ENCODE measurements at regions not wholly inside any gene's neighbourhood (a gene's known extent, or its start where the extent isn't known, plus 50 kb on each side); places are given as distances from the start of the nearest gene placed in this dataset.

GRCh38 chr2:239516286-239516953, 115.6 kb upstream of the HDAC4 start:
- ChIA-PET POLR2A (no interaction called here), CTCF (interaction anchor here (3.3 kb wide), 1 partner anchor 10 kb away, joined by 12 read pairs; no protein-coding TSS in a partner anchor)
- no peak for TF ChIP-seq CTCF (IDR thresholded peaks at IDR 0.05; ENCODE audit: control extremely low read depth, extremely low read depth, low read depth, missing control alignments)
- DNase-seq (ENCODE audit: extremely low spot score) = no peak

- ChIA-PET POLR2A (no interaction called here), CTCF (no interaction called here)
- no peak for DNase-seq (ENCODE audit: extremely low spot score)
- TF ChIP-seq CTCF (IDR thresholded peaks at IDR 0.05; ENCODE audit: control extremely low read depth, extremely low read depth, low read depth, missing control alignments) = no peak
These were observed 114.1 kb upstream of the HDAC4 start for GRCh38 chr2:239514754-239515530.

- ChIA-PET POLR2A (no interaction called here), CTCF (no interaction called here)
- no peak for TF ChIP-seq CTCF (IDR thresholded peaks at IDR 0.05; ENCODE audit: control extremely low read depth, extremely low read depth, low read depth, missing control alignments)
- DNase-seq (ENCODE audit: extremely low spot score) = no peak
These were observed 111.2 kb upstream of the HDAC4 start for GRCh38 chr2:239512054-239512453.

- ChIA-PET CTCF (no interaction called here), POLR2A (no interaction called here)
- TF ChIP-seq CTCF (IDR thresholded peaks at IDR 0.05; ENCODE audit: control extremely low read depth, extremely low read depth, low read depth, missing control alignments) = no peak
- no peak for DNase-seq (ENCODE audit: extremely low spot score)
These were observed 108.7 kb upstream of the HDAC4 start for GRCh38 chr2:239509373-239510143.

- no peak for TF ChIP-seq CTCF (IDR thresholded peaks at IDR 0.05; ENCODE audit: control extremely low read depth, extremely low read depth, low read depth, missing control alignments)
- POLR2A ChIA-PET = no interaction called here
- no peak for DNase-seq (ENCODE audit: extremely low spot score)
- CTCF ChIA-PET = no interaction called here
These were observed 107.4 kb upstream of the HDAC4 start for GRCh38 chr2:239508261-239508660.

GRCh38 chr2:239507576-239508258, 106.9 kb upstream of the HDAC4 start:
- ChIA-PET CTCF (interaction anchor here (0.8 to 2.4 kb wide), 2 partner anchors 11 to 44 kb away, joined by 3 to 12 read pairs; no protein-coding TSS in a partner anchor), POLR2A (no interaction called here)
- no peak for TF ChIP-seq CTCF (IDR thresholded peaks at IDR 0.05; ENCODE audit: control extremely low read depth, extremely low read depth, low read depth, missing control alignments)
- no peak for DNase-seq (ENCODE audit: extremely low spot score)

Data from GM10248 (cell line).